Activated T-cell treated with anti-CD3 and anti-CD28 coated beads, Interleukin-2, amount 50 U/mL, for 24 hours (primary cell): ENCODE measurements at regions not wholly inside any gene's neighbourhood (a gene's known extent, or its start where the extent isn't known, plus 50 kb on each side); places are given as distances from the start of the nearest gene placed in this dataset.

Source experiments
- DNase-seq: peaks from one replicate; pipeline ENCODE4 v3.0.0-alpha.2; 2020
- H3K27ac Mint-ChIP-seq: 2 replicates; pipeline ENCODE4 v1.8.0; 2020; ENCODE audit warnings: mild to moderate bottlenecking, mixed read lengths
- H3K27me3 Mint-ChIP-seq: 2 replicates; pipeline ENCODE4 v1.8.0; 2020; ENCODE audit warnings: mixed read lengths
- H3K36me3 Mint-ChIP-seq: 2 replicates; pipeline ENCODE4 v1.8.0; 2020; ENCODE audit warnings: low read depth, mixed read lengths
- H3K4me1 Mint-ChIP-seq: 2 replicates; pipeline ENCODE4 v1.8.0; 2020; ENCODE audit warnings: low read depth, mixed read lengths
- H3K4me3 Mint-ChIP-seq: 2 replicates; pipeline ENCODE4 v1.8.0; 2020; ENCODE audit warnings: mild to moderate bottlenecking, moderate library complexity, mixed read lengths
- H3K9me3 Mint-ChIP-seq: 2 replicates; pipeline ENCODE4 v1.8.0; 2020; ENCODE audit warnings: mixed read lengths

DNA sequence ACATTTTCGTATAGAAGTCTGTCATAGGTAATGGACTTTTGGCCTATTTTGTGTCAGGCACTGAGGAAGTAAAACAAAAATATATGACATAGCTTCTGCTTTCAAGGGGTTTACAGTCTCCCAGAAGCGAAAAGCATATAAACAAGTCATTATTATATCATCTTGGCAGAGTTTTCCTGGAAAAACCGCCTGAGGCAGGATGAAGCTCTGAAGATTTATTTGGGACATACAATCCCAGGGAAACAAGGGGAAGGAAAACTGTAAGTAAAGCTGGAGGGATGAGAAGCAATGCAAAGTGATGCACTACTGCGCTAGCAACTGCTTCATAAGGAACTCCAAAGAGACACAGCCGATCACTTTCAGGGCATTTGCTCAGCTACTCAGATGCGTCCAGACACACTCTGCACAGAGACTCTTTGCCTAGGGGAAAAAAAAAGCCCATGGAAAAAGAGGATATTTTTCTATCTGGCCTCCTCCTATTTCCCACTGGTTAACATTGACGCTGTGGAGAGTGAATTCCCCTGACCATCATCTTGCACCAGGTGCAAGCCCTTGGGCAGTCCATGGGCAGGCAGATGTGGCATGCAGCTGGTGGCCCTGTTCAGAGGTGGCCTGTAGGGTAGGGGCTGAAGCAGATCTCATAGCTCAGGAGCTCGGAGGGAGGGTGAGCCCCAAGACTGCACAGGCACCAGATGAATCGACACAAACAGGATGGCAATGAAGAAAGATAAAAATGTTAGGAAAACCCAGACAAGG, 158.1 kb downstream of the METTL4 start:
- Mint-ChIP-seq H3K4me1 (no peaks in the 10 kb centered on the region), H3K27ac (no peak overlapping the region), H3K9me3 (no peaks in the 10 kb centered on the region), H3K27me3 (peaks cover 13% of the 10 kb centered on the region), H3K36me3 (no peaks in the 10 kb centered on the region), H3K4me3 (no peak overlapping the region)
- DNase-seq: no peak

DNA sequence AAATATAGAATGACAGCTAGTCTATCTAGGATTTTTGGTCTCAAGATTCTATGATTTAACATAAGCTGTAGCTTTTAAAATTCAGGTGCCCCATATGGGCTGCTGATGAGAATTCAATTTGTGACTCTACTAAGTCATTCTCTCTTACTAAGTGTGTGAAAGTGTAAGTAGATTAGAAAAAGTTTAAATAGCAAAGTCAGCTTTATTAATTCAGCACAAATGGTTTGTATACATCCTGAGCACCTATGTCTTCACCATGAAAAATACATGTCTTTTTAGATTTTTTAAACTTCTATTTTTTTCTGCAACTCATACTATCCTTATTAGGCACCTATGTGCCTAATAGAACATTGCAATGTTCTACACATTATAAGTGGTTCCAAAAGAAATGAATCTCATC, 157.1 kb downstream of the METTL4 start:
- no peak overlapping the region for H3K27ac Mint-ChIP-seq
- no peaks in the 10 kb centered on the region for H3K36me3 Mint-ChIP-seq
- no peak for DNase-seq
- H3K9me3 Mint-ChIP-seq: no peaks in the 10 kb centered on the region
- H3K4me1 Mint-ChIP-seq: no peaks in the 10 kb centered on the region
- no peak overlapping the region for H3K4me3 Mint-ChIP-seq
- peaks cover 13% of the 10 kb centered on the region for H3K27me3 Mint-ChIP-seq

DNA sequence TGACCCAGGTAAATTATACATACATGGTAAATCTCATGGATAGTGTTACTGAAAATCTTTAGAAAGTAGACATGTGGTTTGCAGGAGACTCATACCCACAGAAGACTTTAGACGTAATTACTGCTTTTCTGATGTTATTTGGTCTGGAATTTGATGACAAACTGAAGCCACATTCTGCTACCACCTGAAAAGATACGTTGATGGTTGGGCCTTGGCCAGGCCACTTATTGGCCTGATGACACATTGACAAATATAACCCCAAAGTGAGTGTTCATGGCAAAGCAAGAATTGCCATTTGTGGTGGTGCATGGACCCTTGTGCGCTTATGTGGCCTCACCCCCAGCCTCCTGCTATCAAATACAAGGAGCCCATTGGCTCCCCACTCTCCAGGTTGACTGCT, 155.6 kb downstream of the METTL4 start:
- no peak for DNase-seq
- Mint-ChIP-seq H3K4me1 (no peaks in the 10 kb centered on the region), H3K27me3 (peaks cover 16% of the 10 kb centered on the region), H3K27ac (no peak overlapping the region), H3K4me3 (no peak overlapping the region), H3K9me3 (no peaks in the 10 kb centered on the region), H3K36me3 (no peaks in the 10 kb centered on the region)

DNA sequence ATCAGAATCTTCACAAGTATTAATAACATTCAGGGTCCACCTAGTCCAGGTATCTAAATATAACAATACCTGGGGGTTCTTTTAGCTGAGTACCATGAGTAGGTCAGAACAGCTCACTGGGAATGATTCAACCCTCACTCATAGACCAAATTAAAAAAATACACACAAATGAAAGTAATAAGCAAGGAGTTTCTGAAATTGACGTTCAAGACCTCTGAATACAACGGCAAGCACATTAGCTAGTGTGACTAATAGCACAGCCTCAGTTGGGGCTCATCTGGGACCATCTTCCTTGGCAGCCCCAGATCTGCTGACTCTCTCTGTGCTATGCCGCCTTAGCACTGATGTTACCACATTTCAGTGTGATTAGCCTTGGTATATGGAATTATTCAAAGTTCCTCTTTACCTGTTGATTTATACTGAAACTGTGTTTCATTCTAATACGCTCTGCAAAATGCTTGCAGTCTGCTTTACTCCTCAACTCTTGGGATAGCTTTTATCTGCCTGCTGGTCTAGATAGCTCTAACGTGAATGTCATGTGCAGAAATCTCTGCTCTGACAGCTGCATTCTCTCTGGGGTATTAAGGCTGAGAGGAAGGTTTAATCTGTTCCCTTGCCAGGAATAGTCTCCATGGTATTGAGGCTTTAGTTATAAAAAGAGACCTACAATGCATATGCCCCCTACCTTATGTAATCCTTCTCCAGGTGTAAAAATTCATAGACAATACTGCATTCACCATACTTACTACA, 153.3 kb downstream of the METTL4 start:
- Mint-ChIP-seq H3K36me3 (no peaks in the 10 kb centered on the region), H3K9me3 (no peaks in the 10 kb centered on the region), H3K27ac (no peak overlapping the region), H3K4me1 (no peaks in the 10 kb centered on the region), H3K4me3 (no peak overlapping the region), H3K27me3 (peaks cover 9% of the 10 kb centered on the region)
- DNase-seq: no peak

DNA sequence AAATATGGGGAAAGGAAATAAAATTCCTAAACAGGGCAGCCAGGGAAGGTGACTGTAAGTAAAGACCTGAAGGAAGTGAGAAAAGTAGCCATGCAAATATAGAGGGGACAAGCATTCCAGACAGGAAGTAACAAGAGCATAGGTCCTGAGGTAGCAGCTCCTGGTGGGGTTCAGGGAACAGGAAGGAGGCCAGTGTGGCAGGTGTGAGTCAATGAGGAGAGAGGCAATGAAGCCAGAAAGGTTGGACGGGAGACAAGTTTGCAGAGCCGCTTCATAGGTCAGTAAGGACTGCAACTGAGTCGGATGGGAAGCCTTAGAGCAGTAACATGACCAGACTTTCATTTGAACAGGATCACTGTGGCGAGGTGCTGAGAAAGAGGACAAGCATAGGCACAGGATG, 150.9 kb downstream of the METTL4 start:
- DNase-seq: no peak
- Mint-ChIP-seq H3K4me1 (no peaks in the 10 kb centered on the region), H3K27me3 (peaks cover 16% of the 10 kb centered on the region), H3K4me3 (no peak overlapping the region), H3K27ac (no peak overlapping the region), H3K36me3 (no peaks in the 10 kb centered on the region), H3K9me3 (no peaks in the 10 kb centered on the region)

DNA sequence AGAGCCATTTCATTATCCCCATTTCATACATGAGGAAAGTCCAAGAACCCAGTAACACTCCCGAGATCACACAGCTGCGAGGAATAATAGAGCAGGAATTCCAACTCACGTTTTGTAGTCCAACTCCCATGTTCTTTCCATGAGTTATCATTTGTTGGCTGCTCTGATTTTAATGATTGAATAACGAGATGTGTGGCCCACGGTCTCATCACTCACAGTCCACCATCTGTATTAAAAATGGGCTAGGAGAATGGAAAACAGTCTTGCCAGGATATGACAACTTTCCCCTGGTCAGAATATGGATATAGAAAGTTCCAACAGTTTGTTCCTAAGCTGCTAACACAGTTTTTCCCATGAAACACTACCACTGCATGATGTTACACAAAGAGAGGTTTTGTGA, 147.5 kb downstream of the METTL4 start:
- Mint-ChIP-seq H3K36me3 (no peaks in the 10 kb centered on the region), H3K4me1 (no peaks in the 10 kb centered on the region), H3K27me3 (peaks cover 18% of the 10 kb centered on the region), H3K27ac (no peak overlapping the region), H3K9me3 (no peaks in the 10 kb centered on the region), H3K4me3 (no peak overlapping the region)
- DNase-seq: no peak

DNA sequence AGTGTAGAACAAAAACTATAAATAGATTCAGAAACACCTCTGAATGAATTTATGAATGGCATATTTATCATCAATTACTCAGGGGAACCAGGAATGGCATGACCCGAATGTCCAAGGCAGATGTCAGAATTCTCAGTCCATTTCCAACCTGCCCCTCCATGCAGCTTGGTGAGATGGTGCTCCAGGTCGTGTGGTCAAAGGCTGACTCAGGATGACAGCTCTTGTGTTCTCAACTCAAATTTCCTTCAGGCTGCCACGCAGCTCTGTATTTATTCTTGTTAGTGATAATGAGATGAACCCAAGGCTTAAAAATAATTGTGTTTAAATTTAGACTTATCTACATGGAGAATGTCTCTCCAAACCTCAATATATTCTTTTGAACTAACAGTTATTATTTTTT, 146.9 kb downstream of the METTL4 start:
- Mint-ChIP-seq H3K27me3 (peaks cover 18% of the 10 kb centered on the region), H3K27ac (no peak overlapping the region), H3K4me3 (no peak overlapping the region), H3K4me1 (no peaks in the 10 kb centered on the region), H3K9me3 (no peaks in the 10 kb centered on the region), H3K36me3 (no peaks in the 10 kb centered on the region)
- DNase-seq: no peak

DNA sequence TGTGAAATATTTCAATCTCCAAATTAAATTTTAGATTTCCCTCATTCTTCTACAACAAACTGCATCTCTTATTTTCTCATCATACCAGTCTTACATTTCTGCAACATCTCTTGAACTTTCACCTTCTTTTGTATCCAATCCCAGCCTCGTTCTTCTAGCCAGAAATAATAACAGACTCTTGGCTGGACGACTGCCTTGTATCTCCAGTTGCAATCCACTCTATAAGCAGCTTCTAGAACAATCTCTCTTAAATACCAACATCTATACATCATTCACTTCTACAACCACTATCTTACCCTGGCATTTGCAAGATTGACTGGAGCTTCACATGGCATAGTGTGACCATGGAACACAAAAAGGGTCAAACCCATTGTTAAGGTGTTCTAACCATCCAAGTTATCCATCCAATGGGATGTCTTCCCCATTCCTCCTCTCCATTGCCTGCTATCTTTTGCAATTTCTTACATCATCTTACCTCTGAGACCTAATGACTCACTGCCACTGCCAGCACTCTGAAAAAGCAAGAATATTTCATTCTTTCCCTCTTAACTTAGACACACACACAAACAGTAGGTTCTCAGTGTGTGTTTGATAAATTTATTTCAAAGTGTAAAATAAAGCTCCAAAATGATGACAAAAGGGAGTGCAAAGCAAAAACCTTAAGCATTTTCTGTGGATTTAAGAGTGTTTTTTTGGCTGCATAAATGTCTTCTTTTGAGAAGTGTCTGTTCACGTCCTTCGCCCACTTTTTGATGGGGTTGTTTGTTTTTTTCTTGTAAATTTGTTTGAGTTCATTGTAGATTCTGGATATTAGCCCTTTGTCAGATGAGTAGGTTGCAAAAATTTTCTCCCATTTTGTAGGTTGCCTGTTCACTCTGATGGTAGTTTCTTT, 145.6 kb downstream of the METTL4 start:
- Mint-ChIP-seq H3K9me3 (peaks cover 6% of the 10 kb centered on the region), H3K36me3 (no peaks in the 10 kb centered on the region), H3K27ac (no peak overlapping the region), H3K4me1 (no peaks in the 10 kb centered on the region), H3K4me3 (no peak overlapping the region), H3K27me3 (peaks cover 15% of the 10 kb centered on the region)
- DNase-seq: no peak

DNA sequence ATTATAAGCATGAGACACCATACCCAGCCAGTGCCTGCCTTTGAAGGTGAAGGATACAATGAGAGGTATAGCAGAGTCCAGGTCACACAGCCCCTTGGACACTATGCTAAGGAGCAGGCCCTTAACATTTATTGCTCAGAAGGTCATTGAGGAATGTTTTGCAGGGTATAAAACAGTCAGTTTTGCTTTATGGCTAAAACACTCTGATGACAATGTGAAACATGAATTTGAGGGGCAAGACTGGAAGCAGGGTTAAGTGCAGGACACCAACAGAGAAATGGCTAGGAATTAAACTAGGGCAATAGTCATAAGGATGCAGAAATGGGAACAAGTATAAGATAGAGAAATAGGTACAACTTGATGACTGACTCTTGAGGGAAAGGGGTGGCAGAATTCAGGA, 141.1 kb downstream of the METTL4 start:
- peaks cover 5% of the 10 kb centered on the region for H3K27me3 Mint-ChIP-seq
- no peak for DNase-seq
- peaks cover 6% of the 10 kb centered on the region for H3K9me3 Mint-ChIP-seq
- no peak overlapping the region for H3K27ac Mint-ChIP-seq
- no peaks in the 10 kb centered on the region for H3K4me1 Mint-ChIP-seq
- H3K36me3 Mint-ChIP-seq: no peaks in the 10 kb centered on the region
- H3K4me3 Mint-ChIP-seq: no peak overlapping the region

DNA sequence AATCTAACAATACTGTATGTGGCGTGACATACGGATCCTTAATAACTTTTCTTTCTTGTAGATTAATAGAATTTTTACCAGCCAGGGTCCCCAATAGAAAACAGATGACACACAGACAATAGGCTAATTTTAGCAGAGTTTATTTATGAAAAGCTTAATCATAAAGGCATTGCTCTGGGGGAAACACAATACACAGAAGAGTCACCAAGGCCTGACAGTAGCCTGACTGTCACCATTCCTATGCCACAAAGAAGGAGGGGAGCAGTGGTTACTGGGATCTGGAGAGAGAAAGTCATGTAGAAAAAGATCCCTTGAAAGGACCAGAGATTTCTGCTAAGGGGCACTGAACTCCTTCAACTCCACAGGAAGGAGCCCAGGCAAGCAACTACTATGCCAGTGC, 139.5 kb downstream of the METTL4 start:
- Mint-ChIP-seq H3K9me3 (peaks cover 6% of the 10 kb centered on the region), H3K36me3 (no peaks in the 10 kb centered on the region), H3K27me3 (no peaks in the 10 kb centered on the region), H3K27ac (no peak overlapping the region), H3K4me3 (no peak overlapping the region), H3K4me1 (no peaks in the 10 kb centered on the region)
- DNase-seq: no peak

DNA sequence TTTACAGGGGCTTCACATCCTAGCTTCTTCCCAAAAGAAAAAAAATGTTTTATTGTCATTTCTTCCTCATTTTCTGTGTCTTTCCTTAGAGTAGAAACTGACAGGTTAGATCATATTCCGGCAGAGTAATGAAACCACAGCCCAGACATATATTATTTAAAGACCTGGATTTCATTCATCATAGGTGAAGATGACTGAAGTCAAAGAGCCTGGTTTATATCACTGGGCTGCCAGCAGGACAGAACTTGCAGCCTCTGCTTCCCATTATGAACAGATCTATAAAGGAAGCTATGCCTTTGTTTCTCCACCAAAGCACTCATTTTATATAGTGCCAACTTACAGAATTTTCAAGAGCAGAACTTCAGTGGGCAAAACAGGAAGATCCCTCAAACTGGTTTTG, 137.9 kb downstream of the METTL4 start:
- H3K4me3 Mint-ChIP-seq: no peak overlapping the region
- no peaks in the 10 kb centered on the region for H3K4me1 Mint-ChIP-seq
- peaks cover 6% of the 10 kb centered on the region for H3K9me3 Mint-ChIP-seq
- no peak for DNase-seq
- no peaks in the 10 kb centered on the region for H3K27me3 Mint-ChIP-seq
- H3K27ac Mint-ChIP-seq: no peak overlapping the region
- H3K36me3 Mint-ChIP-seq: no peaks in the 10 kb centered on the region

DNA sequence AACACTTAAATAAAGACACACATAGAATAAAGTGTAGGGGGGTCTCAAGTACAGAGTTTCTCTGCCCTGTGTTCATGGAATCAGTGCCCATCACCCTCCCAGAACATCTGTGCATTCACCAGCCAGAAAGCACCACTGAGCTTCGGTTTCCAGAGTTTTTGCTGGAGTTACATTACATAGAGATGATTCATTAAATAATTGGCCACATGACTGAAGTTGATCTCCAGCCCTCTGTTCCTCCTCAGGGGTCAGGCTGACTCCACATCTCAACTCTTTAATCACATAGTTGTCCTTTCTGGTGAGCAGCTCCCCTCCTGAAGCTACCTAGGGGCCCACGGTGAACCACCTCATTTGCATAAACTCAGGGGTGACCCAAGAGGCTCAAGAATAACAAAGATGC, 129.8 kb downstream of the METTL4 start:
- no peak for DNase-seq

DNA sequence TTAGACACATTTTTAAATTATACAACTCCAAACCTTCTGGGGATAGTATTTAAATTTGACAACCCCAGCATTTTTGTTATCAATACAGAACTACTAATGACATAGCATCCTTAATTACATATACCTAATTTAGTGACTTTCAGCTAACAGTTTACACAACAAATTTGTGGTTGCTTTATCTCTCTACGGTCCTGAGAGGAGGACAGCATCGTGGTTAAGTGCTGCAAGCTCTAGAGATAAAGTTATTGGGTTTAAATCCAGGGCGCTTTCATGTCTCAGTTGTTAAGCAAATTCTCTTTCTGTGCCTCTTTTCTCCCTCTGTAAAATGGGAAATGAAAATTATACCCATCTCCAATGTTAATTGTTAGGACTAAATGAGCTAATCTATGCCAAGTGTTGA, 129.3 kb downstream of the METTL4 start:
- no peak for DNase-seq
- Mint-ChIP-seq H3K4me3 (no peak overlapping the region), H3K36me3 (no peaks in the 10 kb centered on the region), H3K4me1 (no peaks in the 10 kb centered on the region), H3K27ac (no peak overlapping the region), H3K27me3 (peaks cover 4% of the 10 kb centered on the region), H3K9me3 (no peaks in the 10 kb centered on the region)

More for the DNA sequence above, 129.8 kb downstream of the METTL4 start:
- H3K4me1 Mint-ChIP-seq: no peaks in the 10 kb centered on the region
- no peak overlapping the region for H3K27ac Mint-ChIP-seq
- no peaks in the 10 kb centered on the region for H3K9me3 Mint-ChIP-seq
- no peaks in the 10 kb centered on the region for H3K36me3 Mint-ChIP-seq
- no peak overlapping the region for H3K4me3 Mint-ChIP-seq
- peaks cover 4% of the 10 kb centered on the region for H3K27me3 Mint-ChIP-seq

DNA sequence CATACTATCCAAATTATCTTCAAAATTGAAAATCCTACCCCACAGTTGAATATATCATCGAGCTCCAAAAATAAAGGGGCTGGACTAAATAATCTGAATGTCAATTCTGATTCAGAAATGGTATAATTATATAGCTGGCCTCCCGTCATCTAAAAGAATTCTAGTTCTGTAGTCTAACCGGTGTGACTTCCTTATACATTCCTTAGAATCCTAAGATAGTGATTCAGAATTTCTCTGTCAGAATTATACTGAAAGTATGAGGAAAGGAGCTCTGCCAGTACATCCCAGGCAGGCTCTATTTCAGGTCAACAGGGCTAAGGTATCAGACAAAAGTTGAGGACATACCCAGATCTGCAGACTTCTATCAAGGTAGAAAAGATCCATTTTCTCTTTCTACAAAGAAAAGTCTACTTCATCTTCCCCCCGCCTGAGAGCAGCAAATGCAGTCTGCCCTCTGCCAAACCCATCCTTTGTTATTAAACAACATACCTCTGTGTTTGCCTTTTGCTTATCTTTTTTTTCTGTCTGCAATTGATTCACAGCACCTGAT, 128.5 kb downstream of the METTL4 start:
- Mint-ChIP-seq H3K27ac (no peak overlapping the region), H3K4me3 (no peak overlapping the region), H3K27me3 (peaks cover 4% of the 10 kb centered on the region), H3K9me3 (no peaks in the 10 kb centered on the region), H3K36me3 (no peaks in the 10 kb centered on the region), H3K4me1 (no peaks in the 10 kb centered on the region)
- DNase-seq: no peak
